T-cell (primary cell): ENCODE measurements at regions not wholly inside any gene's neighbourhood (a gene's known extent, or its start where the extent isn't known, plus 50 kb on each side); places are given as distances from the start of the nearest gene placed in this dataset.

Experiments
- ATAC-seq, 4 experiments: fragments of 200-7000 bp in 3 of 4; fragments of 150-1000 bp in 1 of 4; cut with Tn5 transposase; replicated peaks in 1 of 4; 1 replicate in 3 of 4; 2 replicates in 1 of 4; pipeline ENCODE4 v1.10.0; 2021; ENCODE audit warnings: moderate library complexity in 3 of 4, mild to moderate bottlenecking in 2 of 4, moderate number of reproducible peaks in 1 of 4
- CTCF ChIA-PET, 2 donors: fragments of 300-600 bp; sonication (Branson Sonifier 250); formaldehyde crosslinking; loops; one replicate each; lab custom pipeline; 2022; ENCODE audit warnings: antibody characterized with exemption in 2 of 2; lab: Charles Lee
- POLR2A ChIA-PET, 2 donors: fragments of 300-600 bp; sonication (Branson Sonifier 250); formaldehyde crosslinking; loops; one replicate each; lab custom pipeline; 2022; ENCODE audit warnings: antibody characterized with exemption in 2 of 2; lab: Charles Lee
- DNase-seq, 35 experiments: peaks; one replicate each; pipeline versions ENCODE4 v3.0.0 to v3.0.0-alpha.2; 2013 to 2023
- H3K27ac ChIP-seq: one replicate; pipeline ENCODE4 v1.5.1; 2013; ENCODE audit warnings: low read length
- H3K27me3 ChIP-seq, 2 experiments: replicated peaks in 1 of 2; 1 replicate in 1 of 2; 2 replicates in 1 of 2; pipeline versions ENCODE4 v1.6.1 to v1.7.0; 2013; ENCODE audit warnings: low read length in 1 of 2, mixed read lengths in 1 of 2; ENCODE audit not compliant: control insufficient read depth in 2 of 2, insufficient read depth in 2 of 2; ENCODE audit errors: extremely low read depth in 1 of 2
- H3K36me3 ChIP-seq, 2 donors: 1 replicate in 1 of 2; 2 replicates in 1 of 2; pipeline versions ENCODE4 v1.6.1 to v1.7.0; 2013; ENCODE audit warnings: low read length in 1 of 2; ENCODE audit not compliant: control insufficient read depth in 2 of 2, insufficient read depth in 1 of 2; ENCODE audit errors: extremely low read depth in 1 of 2
- H3K4me1 ChIP-seq, 2 experiments: 1 replicate in 1 of 2; 2 replicates in 1 of 2; pipeline versions ENCODE4 v1.6.1 to v1.7.0; 2013; ENCODE audit warnings: low read length in 2 of 2, mixed read lengths in 1 of 2; ENCODE audit not compliant: insufficient read depth in 2 of 2, control insufficient read depth in 1 of 2; ENCODE audit errors: extremely low read depth in 1 of 2
- H3K4me3 ChIP-seq, 2 donors: 1 replicate in 1 of 2; 2 replicates in 1 of 2; pipeline versions ENCODE4 v1.5.1 to v1.7.0; 2013; ENCODE audit warnings: mild to moderate bottlenecking in 2 of 2, low read length in 1 of 2, moderate library complexity in 1 of 2; ENCODE audit not compliant: control insufficient read depth in 1 of 2; ENCODE audit errors: extremely low read depth in 1 of 2
- H3K9me3 ChIP-seq: 2 replicates; pipeline ENCODE4 v1.7.0; 2013
- H3K27ac Mint-ChIP-seq, 2 donors: one replicate each; pipeline ENCODE4 v1.8.0; 2020 to 2021; ENCODE audit warnings: mild to moderate bottlenecking in 2 of 2, mixed read lengths in 2 of 2
- H3K27me3 Mint-ChIP-seq, 2 donors: one replicate each; pipeline ENCODE4 v1.8.0; 2021 to 2022; ENCODE audit warnings: mixed read lengths in 2 of 2
- H3K36me3 Mint-ChIP-seq: one replicate; pipeline ENCODE4 v1.8.0; 2021; ENCODE audit warnings: mixed read lengths
- H3K4me1 Mint-ChIP-seq, 3 donors: one replicate each; pipeline ENCODE4 v1.8.0; 2020 to 2022; ENCODE audit warnings: mixed read lengths in 3 of 3, mild to moderate bottlenecking in 1 of 3
- H3K4me3 Mint-ChIP-seq, 3 donors: one replicate each; pipeline ENCODE4 v1.8.0; 2020 to 2022; ENCODE audit warnings: mild to moderate bottlenecking in 3 of 3, mixed read lengths in 3 of 3, moderate library complexity in 3 of 3
- H3K9me3 Mint-ChIP-seq, 3 donors: one replicate each; pipeline ENCODE4 v1.8.0; 2020 to 2022; ENCODE audit warnings: mixed read lengths in 3 of 3
- WGBS: methylation state at CpG from one replicate; pipeline ENCODE4 v1.1.5; 2013; ENCODE audit warnings: missing lambda C conversion rate; ENCODE audit not compliant: insufficient coverage; 5-methylcytosine and 5-hydroxymethylcytosine counted together

- H3K36me3 ChIP-seq: no peaks in the 10 kb centered on the region
- no peak overlapping the region for H3K27ac Mint-ChIP-seq
- peaks cover 6 to 10% (median 6%) of the 10 kb centered on the region in 3 donors for H3K9me3 Mint-ChIP-seq
- DNase-seq: no peak
- H3K9me3 ChIP-seq: no peaks in the 10 kb centered on the region
- POLR2A ChIA-PET: no interaction called here
- H3K27me3 Mint-ChIP-seq: peaks cover 42 to 43% of the 10 kb centered on the region in 2 donors
- H3K27ac ChIP-seq: no peak overlapping the region
- H3K27me3 ChIP-seq: peaks cover 0 to 24% of the 10 kb centered on the region in 2 experiments
- H3K4me3 Mint-ChIP-seq: no peak overlapping the region
- CTCF ChIA-PET: no interaction called here
- H3K36me3 Mint-ChIP-seq: no peaks in the 10 kb centered on the region
- H3K4me1 ChIP-seq: no peaks in the 10 kb centered on the region
- 100% methylated on average over 2 of the region's 2 CpGs for WGBS
- no peak for ATAC-seq
- no peak overlapping the region for H3K4me3 ChIP-seq
- no peaks in the 10 kb centered on the region for H3K4me1 Mint-ChIP-seq
These were observed 163.2 kb downstream of the RRAGC start for GRCh38 chr1:38696371-38696770.

- WGBS: no CpG with 5 or more reads among the region's 1 CpG
- Mint-ChIP-seq H3K36me3 (no peaks in the 10 kb centered on the region), H3K9me3 (peaks cover 0 to 10% (median under 1%) of the 10 kb centered on the region in 3 donors), H3K27ac (no peak overlapping the region), H3K4me1 (no peaks in the 10 kb centered on the region), H3K4me3 (no peak overlapping the region), H3K27me3 (peaks cover 34 to 36% of the 10 kb centered on the region in 2 donors)
- ATAC-seq: no peak
- peaks cover 0 to 10% of the 10 kb centered on the region in 2 experiments for H3K27me3 ChIP-seq
- no peak overlapping the region for H3K27ac ChIP-seq
- DNase-seq: no peak
- POLR2A ChIA-PET: no interaction called here
- no peak overlapping the region for H3K4me3 ChIP-seq
- CTCF ChIA-PET: no interaction called here
- H3K4me1 ChIP-seq: no peaks in the 10 kb centered on the region
- H3K36me3 ChIP-seq: no peaks in the 10 kb centered on the region
- no peaks in the 10 kb centered on the region for H3K9me3 ChIP-seq
These were observed 165.8 kb downstream of the RRAGC start for GRCh38 chr1:38693759-38694158.

- Mint-ChIP-seq H3K27me3 (peaks cover 30 to 43% of the 10 kb centered on the region in 2 donors), H3K36me3 (no peaks in the 10 kb centered on the region), H3K4me1 (no peaks in the 10 kb centered on the region), H3K9me3 (peaks cover 0 to 5% (median 0%) of the 10 kb centered on the region in 3 donors), H3K4me3 (no peak overlapping the region), H3K27ac (no peak overlapping the region)
- ChIA-PET POLR2A (no interaction called here), CTCF (no interaction called here)
- DNase-seq: no peak
- H3K27ac ChIP-seq: no peak overlapping the region
- WGBS: 88% methylated on average over 1 of the region's 3 CpGs
- no peak for ATAC-seq
- peaks cover 2 to 12% of the 10 kb centered on the region in 2 experiments for H3K27me3 ChIP-seq
- H3K4me1 ChIP-seq: no peaks in the 10 kb centered on the region
- H3K36me3 ChIP-seq: no peaks in the 10 kb centered on the region
- H3K9me3 ChIP-seq: no peaks in the 10 kb centered on the region
- no peak overlapping the region for H3K4me3 ChIP-seq
These were observed 166.5 kb downstream of the RRAGC start for GRCh38 chr1:38693031-38693430.

GRCh38 chr1:38690790-38691449, 168.7 kb downstream of the RRAGC start:
- ATAC-seq: no peak
- CTCF ChIA-PET: no interaction called here
- no peaks in the 10 kb centered on the region for H3K4me1 ChIP-seq
- Mint-ChIP-seq H3K4me3 (no peak overlapping the region), H3K36me3 (no peaks in the 10 kb centered on the region), H3K27me3 (peaks cover 47 to 59% of the 10 kb centered on the region in 2 donors), H3K27ac (no peak overlapping the region), H3K9me3 (peaks cover 0 to 5% (median 0%) of the 10 kb centered on the region in 3 donors), H3K4me1 (no peaks in the 10 kb centered on the region)
- WGBS: 61% methylated on average over 2 of the region's 4 CpGs
- H3K27ac ChIP-seq: no peak overlapping the region
- no peak for DNase-seq
- POLR2A ChIA-PET: no interaction called here
- peaks cover 2 to 18% of the 10 kb centered on the region in 2 experiments for H3K27me3 ChIP-seq
- H3K9me3 ChIP-seq: no peaks in the 10 kb centered on the region
- H3K36me3 ChIP-seq: no peaks in the 10 kb centered on the region
- no peak overlapping the region for H3K4me3 ChIP-seq

- ChIA-PET POLR2A (no interaction called here), CTCF (no interaction called here)
- 27% methylated on average over 2 of the region's 2 CpGs for WGBS
- Mint-ChIP-seq H3K9me3 (peaks cover 0 to under 1% (median 0%) of the 10 kb centered on the region in 3 donors), H3K36me3 (no peaks in the 10 kb centered on the region), H3K4me1 (no peaks in the 10 kb centered on the region), H3K4me3 (no peak overlapping the region), H3K27me3 (peaks cover 38 to 58% of the 10 kb centered on the region in 2 donors), H3K27ac (no peak overlapping the region)
- Histone ChIP-seq H3K9me3 (no peaks in the 10 kb centered on the region), H3K36me3 (no peaks in the 10 kb centered on the region), H3K27ac (no peak overlapping the region), H3K27me3 (peaks cover 2 to 22% of the 10 kb centered on the region in 2 experiments), H3K4me3 (no peak overlapping the region), H3K4me1 (no peaks in the 10 kb centered on the region)
- no peak for DNase-seq
- ATAC-seq: no peak
These were observed 172.7 kb downstream of the RRAGC start for GRCh38 chr1:38686927-38687255.

- H3K27ac Mint-ChIP-seq: no peak overlapping the region
- no peak overlapping the region for H3K4me3 Mint-ChIP-seq
- no peaks in the 10 kb centered on the region for H3K4me1 Mint-ChIP-seq
- no peak overlapping the region for H3K4me3 ChIP-seq
- WGBS: 86% methylated on average over 4 of the region's 14 CpGs
- H3K9me3 ChIP-seq: no peaks in the 10 kb centered on the region
- CTCF ChIA-PET: no interaction called here
- peaks cover 38 to 56% of the 10 kb centered on the region in 2 donors for H3K27me3 Mint-ChIP-seq
- POLR2A ChIA-PET: no interaction called here
- no peaks in the 10 kb centered on the region for H3K36me3 ChIP-seq
- H3K4me1 ChIP-seq: no peaks in the 10 kb centered on the region
- H3K27me3 ChIP-seq: peaks cover 2 to 23% of the 10 kb centered on the region in 2 experiments
- H3K9me3 Mint-ChIP-seq: no peaks in the 10 kb centered on the region
- H3K36me3 Mint-ChIP-seq: no peaks in the 10 kb centered on the region
- no peak overlapping the region for H3K27ac ChIP-seq
- no peak for ATAC-seq
- DNase-seq: no peak
These were observed 173.2 kb downstream of the RRAGC start for GRCh38 chr1:38686167-38686926.
